ENCODE measurements at regions not wholly inside any gene's neighbourhood (a gene's known extent, or its start where the extent isn't known, plus 50 kb on each side); places are given as distances from the start of the nearest gene placed in this dataset.
"Not testable (repeated sequence)": the region's sequence is repeated elsewhere in the genome, so short reads cannot be mapped to it uniquely, and the experiment has no call there.

- DNase-seq (ENCODE audit: low read depth, low spot score), result no peak
Observed at GRCh38 chr1:60672449-60672848, 409.9 kb upstream of the NFIA start.

GRCh38 chr1:60670302-60670701, 412.1 kb upstream of the NFIA start:
- peak; percentile 72 for DNase-seq (ENCODE audit: low read depth, low spot score)

GRCh38 chr1:60668585-60668984, 413.8 kb upstream of the NFIA start:
- no peak for DNase-seq (ENCODE audit: low read depth, low spot score)

- DNase-seq (ENCODE audit: low read depth, low spot score), result no peak
Observed at GRCh38 chr1:60665311-60665710, 417.1 kb upstream of the NFIA start.

- no peak for DNase-seq (ENCODE audit: low read depth, low spot score)
Observed at GRCh38 chr1:60664086-60664625, 418.2 kb upstream of the NFIA start.

GRCh38 chr1:60662486-60663044, 419.8 kb upstream of the NFIA start:
- no peak for DNase-seq (ENCODE audit: low read depth, low spot score)

GRCh38 chr1:60657926-60658325, 424.4 kb upstream of the NFIA start:
- no peak for DNase-seq (ENCODE audit: low read depth, low spot score)

GRCh38 chr1:60655679-60656355, 426.5 kb upstream of the NFIA start:
- no peak for DNase-seq (ENCODE audit: low read depth, low spot score)

- DNase-seq (ENCODE audit: low read depth, low spot score), result not testable (repeated sequence)
Observed at GRCh38 chr1:60640033-60640551, 442.3 kb upstream of the NFIA start.

GRCh38 chr1:60639287-60639686, 443.1 kb upstream of the NFIA start:
- no peak for DNase-seq (ENCODE audit: low read depth, low spot score)

GRCh38 chr1:60637651-60638050, 444.7 kb upstream of the NFIA start:
- peak; percentile 31 for DNase-seq (ENCODE audit: low read depth, low spot score)

- DNase-seq (ENCODE audit: low read depth, low spot score), result no peak
Observed at GRCh38 chr1:60636946-60637345, 445.4 kb upstream of the NFIA start.

GRCh38 chr1:60634106-60634505, 448.3 kb upstream of the NFIA start:
- peak; percentile 28 for DNase-seq (ENCODE audit: low read depth, low spot score)

- no peak for DNase-seq (ENCODE audit: low read depth, low spot score)
Observed at GRCh38 chr1:60622486-60622885, 459.9 kb upstream of the NFIA start.

GRCh38 chr1:60621368-60621851, 461.0 kb upstream of the NFIA start:
- peak; percentile 41 for DNase-seq (ENCODE audit: low read depth, low spot score)

- DNase-seq (ENCODE audit: low read depth, low spot score), result no peak
Observed at GRCh38 chr1:60620087-60620486, 462.3 kb upstream of the NFIA start.

GRCh38 chr1:60619581-60619980, 462.8 kb upstream of the NFIA start:
- DNase-seq (ENCODE audit: low read depth, low spot score), result no peak

- peak; percentile 35 for DNase-seq (ENCODE audit: low read depth, low spot score)
Observed at GRCh38 chr1:60615666-60616065, 466.7 kb upstream of the NFIA start.

- DNase-seq (ENCODE audit: low read depth, low spot score), result peak; percentile 8
Observed at GRCh38 chr1:60612790-60613189, 469.6 kb upstream of the NFIA start.

- not testable (repeated sequence) for DNase-seq (ENCODE audit: low read depth, low spot score)
Observed at GRCh38 chr1:60606921-60607320, 475.4 kb upstream of the NFIA start.

- DNase-seq (ENCODE audit: low read depth, low spot score), result no peak
Observed at GRCh38 chr1:60600532-60600931, 481.8 kb upstream of the NFIA start.

- DNase-seq (ENCODE audit: low read depth, low spot score), result no peak
Observed at GRCh38 chr1:60599574-60599973, 482.8 kb upstream of the NFIA start.

All from astrocyte of the hippocampus (primary cell).